CD14-positive monocyte (primary cell): ENCODE measurements at regions not wholly inside any gene's neighbourhood (a gene's known extent, or its start where the extent isn't known, plus 50 kb on each side); places are given as distances from the start of the nearest gene placed in this dataset.

Experiments
- DNase-seq, 3 donors: peaks; one replicate each; pipeline ENCODE4 v3.0.0-alpha.2; 2011 to 2022
- H2AFZ ChIP-seq: 2 replicates; pipeline ENCODE4 v1.6.0; 2012; ENCODE audit warnings: mild to moderate bottlenecking, low read depth, low read length, inconsistent platforms; ENCODE audit not compliant: insufficient read depth, poor library complexity, severe bottlenecking
- H3K27ac ChIP-seq, 2 donors: 1 replicate in 1 of 2; 2 replicates in 1 of 2; pipeline ENCODE4 v1.5.1; 2012 to 2013; ENCODE audit warnings: low read length in 2 of 2, control low read depth in 1 of 2, inconsistent platforms in 1 of 2, low read depth in 1 of 2, mild to moderate bottlenecking in 1 of 2
- H3K27me3 ChIP-seq, 2 donors: one replicate each; pipeline versions ENCODE4 v1.6.0 to v1.6.1; 2011 to 2013; ENCODE audit warnings: low read length in 2 of 2; ENCODE audit not compliant: control insufficient read depth in 2 of 2, insufficient read depth in 2 of 2
- H3K36me3 ChIP-seq, 2 donors: replicated peaks in 1 of 2; 1 replicate in 1 of 2; 2 replicates in 1 of 2; pipeline versions ENCODE4 v1.5.1 to v1.6.1; 2012 to 2013; ENCODE audit warnings: low read length in 2 of 2, control low read depth in 1 of 2, inconsistent platforms in 1 of 2, mild to moderate bottlenecking in 1 of 2; ENCODE audit not compliant: insufficient read depth in 2 of 2, control insufficient read depth in 1 of 2
- H3K4me1 ChIP-seq, 2 donors: 1 replicate in 1 of 2; 2 replicates in 1 of 2; pipeline versions ENCODE4 v1.5.1 to v1.6.1; 2012 to 2013; ENCODE audit warnings: low read length in 2 of 2, control low read depth in 1 of 2, inconsistent platforms in 1 of 2, mild to moderate bottlenecking in 1 of 2, moderate library complexity in 1 of 2; ENCODE audit not compliant: insufficient read depth in 2 of 2, control insufficient read depth in 1 of 2
- H3K4me2 ChIP-seq: replicated peaks from 2 replicates; pipeline ENCODE3; 2012; ENCODE audit warnings: low read length, moderate library complexity, mild to moderate bottlenecking; ENCODE audit not compliant: poor library complexity, severe bottlenecking; ENCODE audit errors: extremely low read depth
- H3K4me3 ChIP-seq, 3 experiments: fragments of 200-600 bp in 1 of 3; sonication (generic) in 1 of 3; replicated peaks in 1 of 3; 1 replicate in 2 of 3; 2 replicates in 1 of 3; pipeline ENCODE4 v1.5.1; 2011 to 2013; ENCODE audit warnings: low read length in 3 of 3, mild to moderate bottlenecking in 3 of 3, control low read depth in 2 of 3, low read depth in 2 of 3, inconsistent platforms in 1 of 3, moderate library complexity in 1 of 3
- H3K79me2 ChIP-seq: 2 replicates; pipeline ENCODE4 v1.6.0; 2012; ENCODE audit warnings: mild to moderate bottlenecking, control low read depth, inconsistent platforms, low read length, moderate library complexity; ENCODE audit not compliant: insufficient read depth
- H3K9ac ChIP-seq: 2 replicates; pipeline ENCODE4 v1.6.0; 2017; ENCODE audit warnings: low read length, mild to moderate bottlenecking; ENCODE audit not compliant: insufficient read depth, poor library complexity, severe bottlenecking
- H3K9me3 ChIP-seq, 2 donors: replicated peaks in 1 of 2; 1 replicate in 1 of 2; 2 replicates in 1 of 2; pipeline versions ENCODE4 v1.5.1 to v1.6.1; 2012 to 2013; ENCODE audit warnings: low read length in 2 of 2, control low read depth in 1 of 2; ENCODE audit not compliant: control insufficient read depth in 1 of 2, insufficient read depth in 1 of 2
- H4K20me1 ChIP-seq: 2 replicates; pipeline ENCODE4 v1.6.0; 2012; ENCODE audit warnings: mild to moderate bottlenecking, low read length, control low read depth, moderate library complexity; ENCODE audit not compliant: insufficient read depth
- H3K27ac Mint-ChIP-seq, 7 donors: one replicate each; pipeline ENCODE4 v1.8.0; 2020; ENCODE audit warnings: mild to moderate bottlenecking in 7 of 7, mixed read lengths in 7 of 7, moderate library complexity in 6 of 7, inconsistent platforms in 2 of 7
- H3K27me3 Mint-ChIP-seq, 3 donors: one replicate each; pipeline ENCODE4 v1.8.0; 2021 to 2022; ENCODE audit warnings: low read depth in 3 of 3, mild to moderate bottlenecking in 3 of 3, mixed read lengths in 3 of 3, moderate library complexity in 3 of 3, inconsistent platforms in 1 of 3
- H3K36me3 Mint-ChIP-seq, 2 donors: one replicate each; pipeline ENCODE4 v1.8.0; 2020; ENCODE audit warnings: mixed read lengths in 2 of 2, inconsistent platforms in 1 of 2, mild to moderate bottlenecking in 1 of 2
- H3K4me1 Mint-ChIP-seq: one replicate; pipeline ENCODE4 v1.8.0; 2020; ENCODE audit warnings: mild to moderate bottlenecking, mixed read lengths
- H3K4me3 Mint-ChIP-seq, 2 donors: one replicate each; pipeline ENCODE4 v1.8.0; 2020; ENCODE audit warnings: mild to moderate bottlenecking in 2 of 2, mixed read lengths in 2 of 2, moderate library complexity in 1 of 2
- H3K9me3 Mint-ChIP-seq, 7 donors: one replicate each; pipeline ENCODE4 v1.8.0; 2020 to 2022; ENCODE audit warnings: mixed read lengths in 7 of 7, mild to moderate bottlenecking in 6 of 7, moderate library complexity in 6 of 7, inconsistent platforms in 2 of 7
- CTCF ChIP-seq: fragments of 200-600 bp; IDR thresholded peaks from one replicate; pipeline ENCODE4 v1.8.0; 2022; ENCODE audit warnings: antibody characterized with exemption, mild to moderate bottlenecking
- WGBS: methylation state at CpG from one replicate; pipeline ENCODE4 v1.1.5; 2013; ENCODE audit warnings: missing lambda C conversion rate; ENCODE audit not compliant: insufficient coverage; 5-methylcytosine and 5-hydroxymethylcytosine counted together
- intact Hi-C, 2 donors: fragments of 100-400 bp; cut with micrococcal nuclease; formaldehyde crosslinking; loops; one replicate each; pipeline versions ENCODE4 v1.15.0 to v1.15.1; 2023

GRCh38 chrX:110511238-110511637 is 152.6 kb downstream of the RTL9 start:
- H3K4me1 Mint-ChIP-seq: no peaks in the 10 kb centered on the region
- intact Hi-C loops: no loop called here
- Histone ChIP-seq H3K79me2 (no peaks in the 10 kb centered on the region), H3K4me3 (no peak overlapping the region), H3K27ac (no peak overlapping the region), H3K9me3 (peaks cover 0 to 12% of the 10 kb centered on the region in 2 donors), H3K4me2 (no peak overlapping the region), H3K36me3 (no peaks in the 10 kb centered on the region), H3K9ac (no peak overlapping the region), H3K4me1 (no peaks in the 10 kb centered on the region), H2AFZ (no peak overlapping the region), H3K27me3 (peaks cover 0 to 2% of the 10 kb centered on the region in 2 donors), H4K20me1 (no peaks in the 10 kb centered on the region)
- H3K36me3 Mint-ChIP-seq: no peaks in the 10 kb centered on the region
- no peak for TF ChIP-seq CTCF
- peaks cover 0 to 2% (median 2%) of the 10 kb centered on the region in 3 donors for H3K27me3 Mint-ChIP-seq
- H3K4me3 Mint-ChIP-seq: no peak overlapping the region
- no peak for DNase-seq
- peaks cover 3 to 11% (median 8%) of the 10 kb centered on the region in 7 donors for H3K9me3 Mint-ChIP-seq
- no CpG with 5 or more reads among the region's 2 CpGs for WGBS
- H3K27ac Mint-ChIP-seq: no peak overlapping the region

GRCh38 chrX:110512341-110512740 is 153.7 kb downstream of the RTL9 start:
- Mint-ChIP-seq H3K27me3 (peaks cover 0 to 2% (median 2%) of the 10 kb centered on the region in 3 donors), H3K36me3 (no peaks in the 10 kb centered on the region)

More at GRCh38 chrX:110512341-110512740, 153.7 kb downstream of the RTL9 start:
- peaks cover 3 to 11% (median 8%) of the 10 kb centered on the region in 7 donors for H3K9me3 Mint-ChIP-seq
- Histone ChIP-seq H3K9me3 (peaks cover 0 to 12% of the 10 kb centered on the region in 2 donors), H3K4me2 (no peak overlapping the region), H3K36me3 (no peaks in the 10 kb centered on the region), H3K9ac (no peak overlapping the region), H3K79me2 (no peaks in the 10 kb centered on the region), H3K27ac (no peak overlapping the region), H3K27me3 (peaks cover 0 to 2% of the 10 kb centered on the region in 2 donors), H4K20me1 (no peaks in the 10 kb centered on the region), H3K4me1 (no peaks in the 10 kb centered on the region), H3K4me3 (no peak overlapping the region), H2AFZ (no peak overlapping the region)
- no peak for DNase-seq
- no peak overlapping the region for H3K27ac Mint-ChIP-seq
- intact Hi-C loops: no loop called here
- TF ChIP-seq CTCF: no peak
- H3K4me1 Mint-ChIP-seq: no peaks in the 10 kb centered on the region
- no CpG with 5 or more reads among the region's 1 CpG for WGBS
- no peak overlapping the region for H3K4me3 Mint-ChIP-seq
